ENCODE measurements at regions not wholly inside any gene's neighbourhood (a gene's known extent, or its start where the extent isn't known, plus 50 kb on each side); places are given as distances from the start of the nearest gene placed in this dataset.

DNA sequence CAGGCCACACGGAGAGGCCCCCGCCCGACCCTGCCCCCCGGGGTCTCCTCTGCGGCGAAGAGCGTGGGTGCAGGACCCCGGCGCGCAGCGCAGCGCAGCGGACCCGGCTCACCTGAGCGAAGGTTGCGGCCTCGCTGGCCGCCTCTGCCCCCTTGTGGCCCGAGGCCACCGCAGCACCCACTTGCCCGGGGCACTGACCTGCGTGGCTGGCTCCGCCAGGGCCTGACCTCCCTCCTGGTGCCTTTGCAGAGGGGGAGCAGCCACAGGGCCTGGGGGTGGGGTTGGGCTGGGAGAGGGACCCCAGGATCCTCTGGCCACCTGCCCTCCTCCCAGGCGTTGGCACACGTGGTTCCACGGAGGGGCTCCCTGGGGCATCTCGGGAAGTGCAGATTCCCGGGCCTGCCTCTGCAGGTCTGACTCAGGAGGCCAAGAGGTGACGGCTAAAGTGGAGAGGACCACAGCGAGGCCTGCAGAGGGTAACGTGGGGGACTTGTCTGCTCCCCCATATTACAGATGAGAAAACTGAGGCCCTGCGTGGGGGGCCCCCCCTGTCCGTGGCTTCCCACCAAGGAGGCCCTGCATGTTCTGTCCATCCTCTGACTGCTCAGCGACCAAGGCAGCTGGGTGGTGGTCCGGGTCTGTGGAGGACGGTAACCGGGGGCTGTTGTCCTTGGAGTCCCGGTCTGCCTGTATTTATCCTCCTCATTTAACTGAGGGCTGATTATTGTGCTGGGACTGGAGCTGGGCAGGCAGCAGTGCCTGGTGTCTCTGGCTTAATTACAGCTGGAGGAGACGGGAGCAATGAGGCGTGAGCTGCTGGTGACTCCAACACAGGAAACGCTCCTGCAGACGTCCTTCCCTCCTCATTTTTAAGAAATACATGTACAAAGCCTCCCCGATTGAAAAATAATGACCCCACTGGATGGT is 67.9 kb upstream of the BEGAIN start:
- Histone ChIP-seq H3K27ac (ENCODE audit: low read length) (no peak overlapping the region), H3K9ac (ENCODE audit: low read length) (0 out of 2 replicates have a peak overlapping the region, but pooled peaks have one; percentile 16)

GRCh38 chr14:100655741-100656085 is 68.5 kb upstream of the BEGAIN start:
- no TSS peak for BruUV-seq (replicated peaks)
- H3K9me3 ChIP-seq (ENCODE audit: low read length) = no peaks in the 10 kb centered on the region
- H3K9ac ChIP-seq (ENCODE audit: low read length) = no peak overlapping the region
- ChIA-PET POLR2A (ENCODE audit: unreplicated experiment) (no interaction called here), CTCF (interaction anchor here (0.6 to 1.6 kb wide), 2 partner anchors 10 to 270 kb away, joined by 3 to 6 read pairs; no protein-coding TSS in a partner anchor)
- no peaks in the 10 kb centered on the region for H4K20me1 ChIP-seq (ENCODE audit: low read length)
- no peaks in the 10 kb centered on the region for H3F3A ChIP-seq (ENCODE audit: low read length, unreplicated experiment)
- H3K27ac ChIP-seq (ENCODE audit: low read length) = no peak overlapping the region
- DNase-seq (no peak), ATAC-seq (no peak)
- intact Hi-C loops (cut with micrococcal nuclease) = loop anchor here (2.0 kb wide), 1 partner anchor 271 kb away; no protein-coding TSS in a partner anchor
- peaks cover 11% of the 10 kb centered on the region for H3K4me1 ChIP-seq (ENCODE audit: insufficient read depth, low read length)
- TF ChIP-seq, protein P1, sequence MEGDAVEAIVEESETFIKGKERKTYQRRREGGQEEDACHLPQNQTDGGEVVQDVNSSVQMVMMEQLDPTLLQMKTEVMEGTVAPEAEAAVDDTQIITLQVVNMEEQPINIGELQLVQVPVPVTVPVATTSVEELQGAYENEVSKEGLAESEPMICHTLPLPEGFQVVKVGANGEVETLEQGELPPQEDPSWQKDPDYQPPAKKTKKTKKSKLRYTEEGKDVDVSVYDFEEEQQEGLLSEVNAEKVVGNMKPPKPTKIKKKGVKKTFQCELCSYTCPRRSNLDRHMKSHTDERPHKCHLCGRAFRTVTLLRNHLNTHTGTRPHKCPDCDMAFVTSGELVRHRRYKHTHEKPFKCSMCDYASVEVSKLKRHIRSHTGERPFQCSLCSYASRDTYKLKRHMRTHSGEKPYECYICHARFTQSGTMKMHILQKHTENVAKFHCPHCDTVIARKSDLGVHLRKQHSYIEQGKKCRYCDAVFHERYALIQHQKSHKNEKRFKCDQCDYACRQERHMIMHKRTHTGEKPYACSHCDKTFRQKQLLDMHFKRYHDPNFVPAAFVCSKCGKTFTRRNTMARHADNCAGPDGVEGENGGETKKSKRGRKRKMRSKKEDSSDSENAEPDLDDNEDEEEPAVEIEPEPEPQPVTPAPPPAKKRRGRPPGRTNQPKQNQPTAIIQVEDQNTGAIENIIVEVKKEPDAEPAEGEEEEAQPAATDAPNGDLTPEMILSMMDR (conservative IDR thresholded peaks at IDR 0.05; ENCODE audit: low read depth, low read length) = no peak
- H2AFZ ChIP-seq (ENCODE audit: low read length) = no peak overlapping the region
- no peak overlapping the region for H3K4me3 ChIP-seq (ENCODE audit: low read length)
- H3K4me2 ChIP-seq (ENCODE audit: low read length) = no peak overlapping the region
- H3K27me3 ChIP-seq (ENCODE audit: low read length) = no peaks in the 10 kb centered on the region
- no peaks in the 10 kb centered on the region for H3K9me2 ChIP-seq (replicated peaks; ENCODE audit: low read length)
- H3K36me3 ChIP-seq (ENCODE audit: low read depth, low read length) = no peaks in the 10 kb centered on the region
- H3K79me2 ChIP-seq (ENCODE audit: low read length) = no peaks in the 10 kb centered on the region

More for the DNA sequence above, 67.9 kb upstream of the BEGAIN start:
- no peaks in the 10 kb centered on the region for H3K79me2 ChIP-seq (ENCODE audit: low read length)
- ChIA-PET CTCF (interaction anchor here (1.0 to 1.6 kb wide), 2 partner anchors 215 to 270 kb away, joined by 6 read pairs; no protein-coding TSS in a partner anchor), POLR2A (ENCODE audit: unreplicated experiment) (no interaction called here)
- peak overlapping the region; percentile 87 for H3K4me2 ChIP-seq (ENCODE audit: low read length)
- ATAC-seq (peak; percentile 87), DNase-seq (peak; percentile 56)
- peak overlapping the region; percentile 66 for H3K4me3 ChIP-seq (ENCODE audit: low read length)
- BruUV-seq (replicated peaks) = no TSS peak
- no peaks in the 10 kb centered on the region for H3K27me3 ChIP-seq (ENCODE audit: low read length)
- no peaks in the 10 kb centered on the region for H3K9me2 ChIP-seq (replicated peaks; ENCODE audit: low read length)
- no peaks in the 10 kb centered on the region for H3K36me3 ChIP-seq (ENCODE audit: low read depth, low read length)
- peak overlapping the region; percentile 76 for H2AFZ ChIP-seq (ENCODE audit: low read length)
- intact Hi-C loops (cut with micrococcal nuclease) = loop anchor here (1.0 to 2.0 kb wide), 2 partner anchors 238 to 270 kb away; no protein-coding TSS in a partner anchor
- peaks cover 11% of the 10 kb centered on the region for H3K4me1 ChIP-seq (ENCODE audit: insufficient read depth, low read length)
- TF ChIP-seq EZH2phosphoT487 (IDR thresholded peaks at IDR 0.05; ENCODE audit: borderline replicate concordance, low read length) (no peak), EZH2 (IDR thresholded peaks at IDR 0.05; ENCODE audit: low read length, unreplicated experiment) (no peak)
- TF ChIP-seq, protein P1 (conservative IDR thresholded peaks at IDR 0.05; ENCODE audit: low read depth, low read length) = peak; percentile 76
- H3K9me3 ChIP-seq (ENCODE audit: low read length) = no peaks in the 10 kb centered on the region
- H3F3A ChIP-seq (ENCODE audit: low read length, unreplicated experiment) = no peaks in the 10 kb centered on the region
- H4K20me1 ChIP-seq (ENCODE audit: low read length) = no peaks in the 10 kb centered on the region

DNA sequence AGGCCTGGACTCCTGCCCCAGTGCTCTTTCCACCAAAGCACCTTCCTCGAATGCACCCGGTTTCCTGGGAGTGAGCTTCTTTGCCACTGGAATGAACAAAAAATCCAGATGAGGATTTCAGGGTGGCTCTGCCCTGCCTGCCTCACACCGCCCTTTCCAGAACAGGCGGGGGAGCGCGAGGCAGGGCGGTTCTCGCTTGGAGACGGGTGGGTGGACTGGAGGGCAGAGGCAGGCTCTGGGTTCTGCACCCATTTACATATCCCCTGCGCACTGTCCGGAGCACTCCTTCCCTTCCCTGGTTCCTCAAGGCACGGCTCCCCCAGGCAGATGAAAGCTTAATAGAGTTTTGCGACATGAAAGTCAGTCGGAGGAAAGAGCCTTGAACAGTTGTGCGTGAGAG is 69.7 kb upstream of the DLK1 start:
- Histone ChIP-seq H3K36me3 (ENCODE audit: low read depth, low read length) (no peaks in the 10 kb centered on the region), H3K27ac (ENCODE audit: low read length) (no peak overlapping the region), H3K9me3 (ENCODE audit: low read length) (no peaks in the 10 kb centered on the region), H3K9me2 (replicated peaks; ENCODE audit: low read length) (no peaks in the 10 kb centered on the region), H4K20me1 (ENCODE audit: low read length) (no peaks in the 10 kb centered on the region), H3K27me3 (ENCODE audit: low read length) (no peaks in the 10 kb centered on the region), H3K4me2 (ENCODE audit: low read length) (no peak overlapping the region), H3K79me2 (ENCODE audit: low read length) (no peaks in the 10 kb centered on the region), H2AFZ (ENCODE audit: low read length) (no peak overlapping the region), H3F3A (ENCODE audit: low read length, unreplicated experiment) (no peaks in the 10 kb centered on the region), H3K4me1 (ENCODE audit: insufficient read depth, low read length) (peaks cover 12% of the 10 kb centered on the region), H3K4me3 (ENCODE audit: low read length) (no peak overlapping the region), H3K9ac (ENCODE audit: low read length) (no peak overlapping the region)
- ATAC-seq = no peak
- intact Hi-C loops (cut with micrococcal nuclease) = no loop called here
- no TSS peak for BruUV-seq (replicated peaks)
- TF ChIP-seq EZH2phosphoT487 (IDR thresholded peaks at IDR 0.05; ENCODE audit: borderline replicate concordance, low read length) = no peak
- TF ChIP-seq EZH2 (IDR thresholded peaks at IDR 0.05; ENCODE audit: low read length, unreplicated experiment) = no peak
- TF ChIP-seq, protein P1 (conservative IDR thresholded peaks at IDR 0.05; ENCODE audit: low read depth, low read length) = no peak
- CTCF ChIA-PET = no interaction called here
- no peak for DNase-seq
- POLR2A ChIA-PET (ENCODE audit: unreplicated experiment) = no interaction called here
